Activated CD8-positive, alpha-beta T cell treated with anti-CD3 and anti-CD28 coated beads, Interleukin-2, amount 10 ng/mL, durations not matched to agents 7 days and 5 days (primary cell): ENCODE measurements at regions not wholly inside any gene's neighbourhood (a gene's known extent, or its start where the extent isn't known, plus 50 kb on each side); places are given as distances from the start of the nearest gene placed in this dataset.

Experiments used
- ATAC-seq: fragments of 150-1000 bp; cut with Tn5 transposase; one replicate; pipeline ENCODE4 v1.10.0; 2021; ENCODE audit warnings: moderate library complexity
- CTCF ChIA-PET: fragments of 350-600 bp; sonication (Branson Sonifier 250); formaldehyde crosslinking; loops from one replicate; lab custom pipeline; 2021; ENCODE audit warnings: antibody characterized with exemption; lab: Charles Lee
- POLR2A ChIA-PET: fragments of 350-600 bp; sonication (Branson Sonifier 250); formaldehyde crosslinking; loops from one replicate; lab custom pipeline; 2021; ENCODE audit warnings: antibody characterized with exemption; lab: Charles Lee
- DNase-seq: peaks from one replicate; pipeline ENCODE4 v3.0.0-alpha.2; 2020
- H3K27ac Mint-ChIP-seq: one replicate; pipeline ENCODE4 v1.8.0; 2021; ENCODE audit warnings: mild to moderate bottlenecking, mixed read lengths
- H3K27me3 Mint-ChIP-seq: one replicate; pipeline ENCODE4 v1.8.0; 2021; ENCODE audit warnings: low read depth, mixed read lengths
- H3K36me3 Mint-ChIP-seq: one replicate; pipeline ENCODE4 v1.8.0; 2021; ENCODE audit warnings: low read depth, mixed read lengths
- H3K4me1 Mint-ChIP-seq: one replicate; pipeline ENCODE4 v1.8.0; 2021; ENCODE audit warnings: low read depth, mixed read lengths
- H3K4me3 Mint-ChIP-seq: one replicate; pipeline ENCODE4 v1.8.0; 2021; ENCODE audit warnings: mild to moderate bottlenecking, mixed read lengths
- H3K9me3 Mint-ChIP-seq: one replicate; pipeline ENCODE4 v1.8.0; 2022; ENCODE audit warnings: mixed read lengths; ENCODE audit not compliant: insufficient read depth

GRCh38 chr9:21583628-21584377 lies 101.7 kb upstream of the IFNE start:
- Mint-ChIP-seq H3K9me3 (no peaks in the 10 kb centered on the region), H3K4me1 (peaks cover 45% of the 10 kb centered on the region), H3K27me3 (peaks cover 3% of the 10 kb centered on the region), H3K4me3 (no peak overlapping the region), H3K36me3 (peaks cover 4% of the 10 kb centered on the region), H3K27ac (no peak overlapping the region)
- DNase-seq: no peak
- no peak for ATAC-seq
- ChIA-PET CTCF (no interaction called here), POLR2A (no interaction called here)

- ChIA-PET CTCF (interaction anchor here (1.9 kb wide), 1 partner anchor 13 kb away, joined by 4 read pairs; no protein-coding TSS in a partner anchor), POLR2A (no interaction called here)
- ATAC-seq (no peak), DNase-seq (no peak)
- no peak overlapping the region for H3K27ac Mint-ChIP-seq
- peaks cover 3% of the 10 kb centered on the region for H3K27me3 Mint-ChIP-seq
- no peak overlapping the region for H3K4me3 Mint-ChIP-seq
- no peaks in the 10 kb centered on the region for H3K9me3 Mint-ChIP-seq
- peaks cover 35% of the 10 kb centered on the region for H3K4me1 Mint-ChIP-seq
- H3K36me3 Mint-ChIP-seq: no peaks in the 10 kb centered on the region
Measured at GRCh38 chr9:21584890-21585289, 102.8 kb upstream of the IFNE start.

GRCh38 chr9:21585756-21586752 lies 103.9 kb upstream of the IFNE start:
- POLR2A ChIA-PET: no interaction called here
- Mint-ChIP-seq H3K36me3 (no peaks in the 10 kb centered on the region), H3K9me3 (no peaks in the 10 kb centered on the region)

GRCh38 chr9:21589344-21590056 lies 107.4 kb upstream of the IFNE start:
- ChIA-PET POLR2A (no interaction called here), CTCF (interaction anchor here (0.7 kb wide), 1 partner anchor 406 kb away, joined by 3 read pairs; no protein-coding TSS in a partner anchor)
- no peak for DNase-seq
- Mint-ChIP-seq H3K4me3 (no peak overlapping the region), H3K27ac (no peak overlapping the region), H3K4me1 (peaks cover 23% of the 10 kb centered on the region), H3K9me3 (no peaks in the 10 kb centered on the region), H3K36me3 (no peaks in the 10 kb centered on the region), H3K27me3 (peaks cover 3% of the 10 kb centered on the region)
- ATAC-seq: no peak

More at GRCh38 chr9:21585756-21586752, 103.9 kb upstream of the IFNE start:
- Mint-ChIP-seq H3K4me1 (peaks cover 25% of the 10 kb centered on the region), H3K27ac (no peak overlapping the region), H3K27me3 (peaks cover 3% of the 10 kb centered on the region), H3K4me3 (no peak overlapping the region)
- ATAC-seq (no peak), DNase-seq (no peak)
- CTCF ChIA-PET: interaction anchor here (1.9 kb wide), 1 partner anchor 14 kb away, joined by 4 read pairs; no protein-coding TSS in a partner anchor

GRCh38 chr9:21590058-21590996 lies 108.2 kb upstream of the IFNE start:
- Mint-ChIP-seq H3K4me1 (peaks cover 21% of the 10 kb centered on the region), H3K27ac (no peak overlapping the region), H3K9me3 (no peaks in the 10 kb centered on the region), H3K4me3 (no peak overlapping the region), H3K27me3 (no peaks in the 10 kb centered on the region), H3K36me3 (no peaks in the 10 kb centered on the region)
- CTCF ChIA-PET: interaction anchor here (0.7 kb wide), 1 partner anchor 407 kb away, joined by 3 read pairs; no protein-coding TSS in a partner anchor
- DNase-seq (no peak), ATAC-seq (no peak)
- POLR2A ChIA-PET: no interaction called here

GRCh38 chr9:21591221-21592062 lies 109.3 kb upstream of the IFNE start:
- POLR2A ChIA-PET: interaction anchor here (0.7 kb wide), 1 partner anchor 752 kb away, joined by 3 read pairs; no protein-coding TSS in a partner anchor
- no peak overlapping the region for H3K4me3 Mint-ChIP-seq
- peak; percentile 88 for ATAC-seq

GRCh38 chr9:21592063-21592338 lies 109.9 kb upstream of the IFNE start:
- H3K27ac Mint-ChIP-seq: no peak overlapping the region
- DNase-seq: no peak
- no peaks in the 10 kb centered on the region for H3K9me3 Mint-ChIP-seq
- no peak overlapping the region for H3K4me3 Mint-ChIP-seq
- H3K36me3 Mint-ChIP-seq: no peaks in the 10 kb centered on the region
- H3K27me3 Mint-ChIP-seq: no peaks in the 10 kb centered on the region
- ATAC-seq: no peak
- CTCF ChIA-PET: no interaction called here
- POLR2A ChIA-PET: no interaction called here
- peaks cover 15% of the 10 kb centered on the region for H3K4me1 Mint-ChIP-seq

More at GRCh38 chr9:21591221-21592062, 109.3 kb upstream of the IFNE start:
- Mint-ChIP-seq H3K27ac (no peak overlapping the region), H3K4me1 (peaks cover 15% of the 10 kb centered on the region), H3K9me3 (no peaks in the 10 kb centered on the region), H3K27me3 (no peaks in the 10 kb centered on the region), H3K36me3 (no peaks in the 10 kb centered on the region)
- DNase-seq: peak; percentile 67
- CTCF ChIA-PET: no interaction called here

GRCh38 chr9:21597284-21597683 lies 115.2 kb upstream of the IFNE start:
- Mint-ChIP-seq H3K4me1 (peaks cover 3% of the 10 kb centered on the region), H3K9me3 (no peaks in the 10 kb centered on the region), H3K27ac (no peak overlapping the region), H3K36me3 (no peaks in the 10 kb centered on the region), H3K27me3 (no peaks in the 10 kb centered on the region), H3K4me3 (no peak overlapping the region)
- ChIA-PET CTCF (interaction anchor here (0.6 kb wide), 1 partner anchor 24 kb away, joined by 3 read pairs; no protein-coding TSS in a partner anchor), POLR2A (no interaction called here)
- no peak for DNase-seq
- ATAC-seq: no peak

- no peaks in the 10 kb centered on the region for H3K9me3 Mint-ChIP-seq
- H3K27ac Mint-ChIP-seq: no peak overlapping the region
- H3K27me3 Mint-ChIP-seq: no peaks in the 10 kb centered on the region
- ChIA-PET CTCF (no interaction called here), POLR2A (no interaction called here)
- ATAC-seq: no peak
- H3K36me3 Mint-ChIP-seq: no peaks in the 10 kb centered on the region
- no peaks in the 10 kb centered on the region for H3K4me1 Mint-ChIP-seq
- no peak overlapping the region for H3K4me3 Mint-ChIP-seq
- DNase-seq: no peak
Measured at GRCh38 chr9:21598749-21599148, 116.6 kb upstream of the IFNE start.

- DNase-seq (no peak), ATAC-seq (no peak)
- Mint-ChIP-seq H3K9me3 (no peaks in the 10 kb centered on the region), H3K36me3 (no peaks in the 10 kb centered on the region), H3K4me3 (no peak overlapping the region), H3K27ac (no peak overlapping the region), H3K27me3 (peaks cover 4% of the 10 kb centered on the region), H3K4me1 (peaks cover 13% of the 10 kb centered on the region)
- POLR2A ChIA-PET: no interaction called here
- CTCF ChIA-PET: no interaction called here
Measured at GRCh38 chr9:21605489-21605931, 123.4 kb upstream of the IFNE start.
